T-helper 2 cell treated with Interferon-gamma antibody and Interleukin-4, amounts not matched to agents 100 ng/mL and 5 ng/mL, for 36 hours (primary cell): ENCODE measurements at regions not wholly inside any gene's neighbourhood (a gene's known extent, or its start where the extent isn't known, plus 50 kb on each side); places are given as distances from the start of the nearest gene placed in this dataset.

ENCODE experiments used
- intact Hi-C: fragments of 100-400 bp; cut with micrococcal nuclease; formaldehyde crosslinking; loops from one replicate; pipeline ENCODE4 v1.15.1; 2023

DNA sequence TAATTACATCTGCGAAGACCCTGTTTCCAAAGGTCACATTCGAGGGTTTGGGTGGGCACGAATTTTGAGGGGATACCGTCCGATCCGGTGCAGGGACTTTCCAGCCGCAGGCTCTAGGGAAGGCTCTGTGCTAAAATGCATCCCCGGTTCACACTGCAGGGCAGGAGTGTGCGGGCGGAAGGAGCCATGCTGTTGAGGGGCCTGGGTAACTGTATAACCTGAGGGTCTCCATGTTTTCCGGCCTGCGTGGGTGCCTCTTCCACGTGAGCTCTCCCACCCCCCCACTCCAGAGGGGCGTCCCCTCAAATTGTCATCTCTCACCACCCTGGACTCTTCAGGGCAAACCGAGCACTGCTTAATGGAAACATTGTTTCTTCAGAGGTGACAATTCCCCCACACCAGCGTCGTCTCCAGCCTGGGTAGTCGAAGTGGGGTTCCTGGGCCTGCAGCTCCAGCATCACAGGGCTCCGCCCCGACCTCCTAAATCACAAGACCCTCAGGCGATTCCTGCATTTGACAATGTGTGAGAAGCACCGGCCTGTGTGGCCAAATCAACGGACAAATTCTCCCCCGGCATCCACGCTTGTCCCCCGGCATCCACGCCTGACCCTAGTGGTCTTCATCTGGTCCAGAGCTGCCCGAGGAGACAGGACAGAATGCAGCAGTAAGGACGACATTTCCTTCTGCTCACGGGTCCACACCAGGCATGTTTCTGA lies 51.2 kb downstream of the FOXL3 start:
- intact Hi-C loops: no loop called here

DNA sequence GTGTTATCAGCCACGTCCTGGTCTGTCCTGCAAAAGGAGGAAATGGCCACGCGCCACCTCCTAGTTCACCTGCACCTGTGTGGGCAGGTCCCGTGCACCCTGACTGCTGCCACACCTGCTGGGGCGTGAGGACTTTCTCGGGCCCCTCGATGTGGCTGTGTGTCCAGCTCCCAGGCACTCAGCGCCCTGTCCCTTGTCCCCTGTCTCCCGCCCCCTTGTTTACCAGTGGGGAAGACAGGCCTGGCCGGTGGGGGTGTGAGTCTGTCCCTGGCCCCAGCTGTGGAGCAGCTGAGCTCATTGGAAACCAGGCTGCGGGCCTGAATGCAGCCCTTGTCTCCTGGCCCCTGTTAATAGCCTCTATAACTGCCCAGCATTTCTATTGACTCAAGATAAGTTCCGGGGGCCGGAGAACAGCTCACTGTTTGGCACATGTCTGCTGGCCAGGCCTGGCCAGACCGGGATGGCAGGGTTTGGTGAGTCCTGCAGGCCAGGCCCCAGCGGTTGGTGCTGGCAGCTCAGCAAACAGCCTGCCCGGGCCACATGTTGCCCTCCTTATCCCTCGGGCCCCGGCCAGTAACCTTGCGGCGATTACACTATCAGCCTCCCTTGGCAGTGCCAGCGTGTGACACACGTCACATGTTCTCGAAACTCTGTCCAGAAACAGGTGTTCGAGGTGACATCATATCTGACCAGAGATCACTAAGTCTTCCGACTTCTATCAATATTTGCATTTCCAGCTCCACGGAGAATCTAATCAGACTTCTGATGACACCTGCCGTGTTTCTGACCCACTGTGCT lies 52.1 kb downstream of the FOXL3 start:
- intact Hi-C loops: no loop called here

DNA sequence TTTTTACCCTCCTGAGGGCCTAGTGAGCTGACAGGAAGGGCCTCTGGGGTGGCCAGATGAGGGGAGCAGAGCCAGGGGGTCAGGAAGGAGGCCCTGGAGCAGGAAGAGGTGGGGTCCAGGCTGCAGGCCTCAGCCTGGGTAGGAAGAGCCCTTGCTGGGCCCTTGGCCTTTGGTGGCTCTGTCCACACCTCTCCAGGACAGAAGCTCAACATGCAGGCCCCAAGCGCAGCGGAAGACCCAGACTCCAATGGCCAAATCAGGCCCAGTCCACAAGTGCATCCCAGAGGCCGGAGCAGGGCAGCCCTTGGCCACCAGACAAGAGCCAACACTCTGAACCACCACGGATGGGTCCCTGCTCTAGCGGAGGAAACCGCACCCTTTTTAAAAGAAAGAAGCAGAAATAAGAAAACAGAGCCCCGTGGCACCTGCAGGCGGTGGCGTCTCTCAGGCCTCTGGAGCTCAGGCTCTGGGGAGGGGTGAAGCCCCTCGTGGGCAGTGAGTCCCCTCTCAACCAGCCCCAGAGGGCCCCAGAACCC lies 52.8 kb downstream of the FOXL3 start:
- intact Hi-C loops: no loop called here

DNA sequence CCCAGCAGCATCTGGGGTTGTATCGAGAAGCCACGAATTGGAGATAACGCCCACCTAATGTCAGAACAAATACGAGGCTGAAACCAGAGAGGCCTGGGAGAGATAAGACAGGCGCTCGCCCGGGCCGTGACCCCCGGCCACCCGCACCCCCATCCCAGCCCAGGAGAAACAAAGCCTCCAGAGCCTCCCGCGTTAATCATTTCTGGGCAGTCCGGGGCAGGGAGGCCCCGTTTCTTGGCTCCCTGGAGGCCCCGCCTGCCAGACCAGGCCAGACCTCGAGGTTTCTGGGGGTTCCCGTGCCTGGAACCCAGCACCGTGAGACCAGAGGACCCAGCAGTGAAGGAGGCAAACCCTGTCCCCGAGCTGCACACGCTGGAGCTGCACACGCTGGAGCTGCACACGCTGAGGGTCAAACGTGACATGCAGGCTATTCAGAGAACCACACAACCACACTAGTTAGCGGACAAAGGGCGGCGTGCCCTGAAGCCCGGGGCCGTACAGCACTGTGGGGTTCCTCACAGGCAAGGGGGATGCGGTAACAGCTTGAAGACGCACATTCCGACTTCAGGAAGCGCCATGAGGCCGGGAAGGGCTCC lies 53.4 kb downstream of the FOXL3 start:
- intact Hi-C loops: no loop called here

DNA sequence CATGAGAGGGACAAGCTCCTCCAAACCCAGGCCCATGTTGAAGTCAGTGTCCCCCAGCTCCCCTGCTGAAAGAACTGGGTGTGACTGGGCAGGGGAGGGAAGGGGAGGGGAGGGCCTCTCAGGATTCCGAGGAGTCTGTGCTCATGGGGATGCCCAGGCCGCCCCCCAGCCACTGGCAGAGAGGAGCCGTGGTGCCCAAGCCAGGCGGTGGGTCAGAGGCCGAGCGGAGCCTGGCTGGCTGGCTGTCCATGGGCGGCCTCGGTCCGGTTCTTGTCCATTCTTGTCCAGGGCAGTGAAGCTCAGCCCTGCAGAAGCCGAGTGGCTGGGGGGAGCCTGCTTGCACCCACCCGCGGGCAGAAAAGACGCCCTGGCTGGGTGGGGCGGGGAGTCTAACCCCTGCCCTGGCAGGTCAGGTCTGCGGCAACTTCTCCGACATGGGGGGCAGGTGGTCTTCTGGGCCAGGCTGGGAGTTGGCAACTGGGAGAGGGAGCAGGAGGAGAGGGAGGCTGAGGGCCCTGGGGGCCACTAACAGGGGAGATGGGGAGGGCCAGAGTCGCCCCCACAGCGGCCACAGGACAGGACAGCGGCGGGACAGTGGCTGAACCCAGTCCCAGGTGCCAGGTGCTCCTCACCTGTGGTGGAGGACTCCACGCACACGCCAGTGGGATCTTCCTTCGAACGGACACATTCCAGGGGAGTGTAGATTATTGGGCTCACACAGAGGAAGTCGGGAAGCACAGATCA lies 54.1 kb downstream of the FOXL3 start:
- intact Hi-C loops: no loop called here

DNA sequence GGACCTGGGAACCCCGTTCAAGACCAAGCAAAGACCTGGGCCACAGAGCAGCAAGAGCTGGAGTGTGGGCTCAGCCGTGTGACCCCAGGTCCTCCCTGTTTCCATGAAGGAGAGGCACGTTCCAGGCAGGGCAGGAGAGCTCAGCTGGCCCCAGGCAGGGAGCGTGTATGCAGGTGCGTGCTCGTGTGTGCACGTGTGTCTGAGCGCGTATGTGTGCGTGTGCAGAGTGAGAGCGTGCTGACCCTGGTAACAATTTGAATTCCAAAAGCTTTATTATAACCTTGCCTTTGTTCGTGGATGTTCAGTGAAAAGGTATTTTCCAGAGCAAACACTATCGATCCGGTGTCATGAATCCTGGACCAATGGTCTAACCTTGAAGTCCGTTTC lies 54.6 kb downstream of the FOXL3 start:
- intact Hi-C loops: no loop called here

DNA sequence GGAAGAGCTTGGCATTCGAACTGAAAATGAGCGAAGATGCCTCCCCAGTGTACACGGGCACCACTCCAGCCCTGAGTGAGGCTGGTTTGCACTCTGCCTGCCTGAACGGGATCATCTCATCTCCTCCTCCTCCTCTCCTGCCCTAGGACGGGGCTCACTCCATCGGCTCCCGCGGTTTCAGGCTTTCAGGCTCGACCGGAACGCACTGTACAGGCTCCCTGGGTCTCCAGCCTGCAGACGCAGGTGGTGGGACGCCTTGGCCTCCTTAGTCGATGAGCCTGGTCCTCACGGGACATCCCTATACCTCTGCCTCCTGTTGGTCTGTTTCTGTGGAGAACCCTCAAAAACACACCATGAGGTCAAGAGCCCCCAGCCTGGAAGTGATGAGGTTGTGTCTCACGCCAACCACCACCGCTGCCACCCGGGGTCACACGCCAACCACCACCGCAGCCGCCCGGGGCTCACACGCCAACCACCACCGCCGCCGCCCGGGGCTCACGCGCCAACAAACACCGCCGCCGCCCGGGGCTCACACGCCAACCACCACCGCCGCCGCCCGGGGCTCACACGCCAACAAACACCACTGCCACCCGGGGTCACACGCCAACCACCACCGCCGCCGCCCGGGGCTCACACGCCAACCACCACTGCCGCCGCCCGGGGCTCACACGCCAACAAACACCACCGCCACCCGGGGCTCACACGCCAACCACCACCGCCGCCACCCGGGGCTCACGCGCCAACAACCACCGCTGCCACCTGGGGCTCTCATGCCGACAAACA lies 56.3 kb downstream of the FOXL3 start:
- intact Hi-C loops: no loop called here

DNA sequence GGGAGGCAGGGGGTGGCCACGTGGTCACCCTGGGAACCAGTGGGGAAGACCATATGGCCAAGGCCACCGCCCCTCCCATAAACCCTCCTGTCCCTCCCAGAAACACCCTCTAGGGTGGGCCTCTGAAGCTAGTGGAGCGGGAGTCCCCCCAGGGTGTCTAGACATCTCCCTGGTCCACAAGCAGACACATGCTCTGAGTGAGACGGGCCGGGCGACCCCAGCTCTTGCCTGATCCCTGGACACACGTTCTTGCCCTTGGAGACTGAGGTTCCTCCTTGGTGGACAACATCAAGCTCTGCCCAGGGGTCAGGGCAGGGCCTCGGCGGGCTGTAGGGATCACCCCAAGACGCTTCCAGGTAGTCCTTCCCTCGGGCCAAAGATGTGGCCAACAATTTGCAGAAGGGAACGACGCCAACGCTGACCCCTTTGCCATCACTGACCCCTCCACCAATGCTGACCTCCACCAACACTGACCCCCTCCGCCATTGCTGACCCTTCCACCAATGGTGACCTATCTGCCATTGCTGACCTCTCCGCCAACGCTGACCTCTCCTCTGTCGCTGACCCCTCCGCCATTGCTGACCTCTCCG lies 57.1 kb downstream of the FOXL3 start:
- intact Hi-C loops: no loop called here

DNA sequence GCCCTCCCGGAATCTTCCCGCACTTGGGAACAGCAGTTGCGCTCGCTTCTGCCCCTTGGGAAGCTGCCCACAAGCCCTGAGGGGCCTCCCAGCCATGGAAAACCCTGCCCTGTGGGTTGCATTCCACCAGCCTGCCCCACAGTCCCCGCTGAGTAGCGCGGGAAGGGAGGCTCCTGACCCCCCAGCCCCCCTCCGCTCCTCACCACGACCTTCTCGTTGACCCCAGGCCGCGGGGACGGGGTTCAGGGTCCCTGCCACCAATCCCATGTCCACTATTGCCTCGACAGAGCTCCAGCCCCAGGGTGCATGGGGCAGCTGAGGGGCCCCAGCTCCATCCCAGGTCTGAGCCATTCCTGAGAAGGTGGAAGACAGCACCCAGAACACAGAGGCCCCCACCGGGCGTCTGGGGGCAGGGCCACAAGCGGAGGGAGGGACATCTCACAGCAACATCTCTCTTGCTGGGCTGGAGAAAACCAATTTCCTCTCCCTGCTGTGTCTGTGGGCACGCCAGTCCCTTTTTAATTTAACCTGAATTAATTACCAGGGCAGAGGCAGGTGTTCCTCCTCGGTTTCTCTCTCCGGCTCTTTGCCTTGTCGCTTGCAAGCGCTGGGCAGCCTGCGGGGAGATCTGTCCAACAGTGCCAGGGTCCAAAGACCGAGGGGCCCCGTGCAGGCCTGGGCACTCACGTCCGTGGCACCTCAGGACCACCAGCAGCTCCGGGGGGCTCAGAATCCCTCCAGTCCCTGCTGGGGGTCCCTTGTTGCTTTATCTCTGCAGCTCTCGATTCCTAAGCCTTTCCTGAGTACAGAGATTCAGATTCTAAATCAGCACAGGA lies 57.9 kb downstream of the FOXL3 start:
- intact Hi-C loops: no loop called here

DNA sequence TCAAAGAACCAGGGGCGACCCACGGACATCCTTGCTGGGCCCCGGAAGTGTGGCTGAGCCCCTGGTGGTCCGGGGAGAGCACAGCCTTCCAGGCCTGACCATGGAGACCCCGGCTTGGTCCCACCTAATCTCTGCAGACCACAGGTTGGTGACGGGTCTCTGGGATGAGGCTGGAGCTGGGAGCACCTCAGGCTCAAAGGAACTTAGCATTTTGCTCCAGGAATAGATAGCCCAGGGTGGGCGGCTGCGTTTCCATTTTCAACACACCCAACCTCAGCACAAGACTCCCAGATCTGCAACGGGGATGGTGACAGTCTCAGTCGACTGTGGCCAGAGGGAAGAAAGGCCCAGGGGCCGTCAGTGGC lies 58.5 kb downstream of the FOXL3 start:
- intact Hi-C loops: no loop called here

DNA sequence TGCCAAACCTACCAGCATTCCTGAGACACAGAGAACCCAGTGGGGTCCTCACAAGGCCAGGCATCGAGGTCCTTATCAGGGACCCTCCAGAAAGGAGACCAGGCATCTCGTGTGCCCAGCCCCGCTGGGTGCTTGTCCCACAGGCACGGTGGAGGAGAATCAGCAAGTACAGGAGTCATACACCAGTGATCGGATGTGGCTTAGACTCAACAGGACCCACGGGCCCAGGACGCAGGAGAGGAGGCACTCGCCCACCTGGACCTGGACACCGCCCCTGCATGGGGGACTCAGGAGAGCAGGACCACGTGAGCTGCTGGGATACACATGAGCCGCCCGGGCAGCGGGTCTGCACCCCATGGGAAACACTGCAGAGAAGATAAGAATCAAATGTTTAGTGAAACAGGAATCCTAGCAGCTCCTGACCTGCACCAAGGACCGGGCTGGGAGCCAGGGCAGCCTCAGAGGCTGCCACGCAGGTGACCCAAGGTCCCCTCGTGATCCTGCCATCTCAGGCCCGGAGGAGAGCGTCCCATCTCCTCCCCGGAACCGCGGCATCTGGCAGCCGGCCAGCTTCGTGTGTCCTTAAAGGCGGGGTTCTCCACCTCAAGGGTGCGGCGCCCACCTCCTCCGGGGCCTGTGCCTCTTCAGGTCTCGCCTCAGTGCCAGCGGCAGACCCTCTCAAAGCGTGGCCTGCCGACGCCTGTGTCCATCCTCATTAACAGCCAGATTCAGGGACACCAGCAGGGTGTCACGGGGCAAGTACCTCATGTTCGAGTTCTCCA lies 59.2 kb downstream of the FOXL3 start:
- intact Hi-C loops: no loop called here

DNA sequence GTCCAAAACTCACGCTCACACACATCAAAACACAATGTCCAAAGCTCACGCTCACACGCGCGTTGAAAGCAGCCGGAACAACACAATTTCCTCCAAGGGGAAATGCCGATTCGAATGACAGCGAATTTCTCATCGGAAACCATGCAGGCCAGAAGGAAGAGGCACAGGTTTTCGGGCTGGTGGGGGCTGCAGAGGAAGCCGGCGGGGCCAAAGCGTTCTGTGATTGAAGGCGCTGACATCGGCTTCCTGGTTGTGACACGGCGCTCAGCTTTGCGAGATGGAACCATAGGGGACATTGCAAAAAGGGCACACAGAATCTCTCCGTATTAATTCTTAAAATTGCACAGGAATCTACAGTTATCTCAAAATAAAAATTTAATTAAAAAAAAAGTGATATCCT lies 61.3 kb downstream of the FOXL3 start:
- intact Hi-C loops: no loop called here

DNA sequence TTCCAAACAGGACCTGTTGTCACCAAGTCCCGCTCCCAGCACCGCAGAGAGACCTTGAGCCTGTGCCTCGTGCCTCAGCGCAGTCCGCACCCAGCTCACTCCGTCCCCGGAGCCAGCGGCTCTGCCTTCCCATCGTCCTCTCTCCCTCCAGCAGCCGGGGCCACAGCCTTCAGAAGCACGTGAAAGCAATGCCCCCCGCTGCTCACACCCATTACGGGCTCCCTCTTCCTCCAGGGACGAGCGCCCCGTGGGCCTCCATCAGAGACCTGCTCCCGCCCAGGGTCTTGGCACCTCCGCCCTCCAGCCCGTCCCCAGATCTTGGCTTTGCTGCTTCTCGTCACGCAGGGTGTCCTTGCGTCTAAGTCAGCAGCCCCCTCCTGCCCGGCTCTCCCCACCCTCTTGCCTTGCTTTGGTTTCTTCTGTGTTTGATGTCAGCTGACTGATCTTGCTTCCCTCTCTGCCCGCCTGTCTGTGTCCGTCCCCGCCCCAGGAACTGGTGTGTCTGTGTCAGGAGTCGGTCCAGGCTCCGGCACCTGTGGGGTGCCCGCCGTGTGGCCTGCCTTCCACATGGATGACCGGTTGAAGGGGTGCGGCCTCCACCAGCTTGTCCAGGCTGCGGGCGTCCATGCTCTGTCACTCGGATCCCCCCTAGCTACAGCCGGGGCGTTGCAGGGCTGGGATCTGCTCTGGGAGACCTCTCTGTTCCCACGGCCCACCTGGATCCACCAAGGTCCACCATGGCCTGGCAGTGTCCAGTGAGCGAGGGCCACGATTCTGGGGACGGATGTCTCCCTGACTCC lies 61.9 kb downstream of the FOXL3 start:
- intact Hi-C loops: no loop called here

DNA sequence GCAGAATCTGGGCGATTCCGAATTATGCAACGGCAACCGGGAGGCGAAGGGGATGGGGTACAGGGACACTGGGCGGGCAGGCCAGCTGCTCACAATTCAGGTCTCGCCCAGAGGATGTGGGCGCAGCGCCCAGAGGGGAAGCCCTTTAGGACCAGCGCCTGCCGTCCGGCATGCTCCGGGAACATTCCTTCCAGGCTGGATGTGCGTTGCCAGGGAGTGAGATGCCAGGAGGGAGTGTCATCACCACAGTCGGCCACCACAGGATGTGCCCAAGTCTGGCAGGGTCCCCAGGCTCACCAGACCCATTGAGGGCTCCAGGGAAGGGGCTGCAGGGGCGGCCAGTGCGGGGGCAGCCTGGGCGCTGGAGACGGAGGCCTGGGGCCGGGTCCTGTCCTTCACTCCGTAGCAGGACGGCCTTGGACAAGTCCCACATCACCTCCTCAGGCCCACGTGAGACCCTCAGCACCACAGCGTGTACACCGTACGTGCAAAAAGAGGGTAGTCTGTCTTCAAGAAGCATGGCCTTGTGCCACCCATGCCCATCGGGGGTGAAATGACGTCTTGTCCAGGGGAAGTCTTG lies 63.9 kb downstream of the FOXL3 start:
- intact Hi-C loops: no loop called here

DNA sequence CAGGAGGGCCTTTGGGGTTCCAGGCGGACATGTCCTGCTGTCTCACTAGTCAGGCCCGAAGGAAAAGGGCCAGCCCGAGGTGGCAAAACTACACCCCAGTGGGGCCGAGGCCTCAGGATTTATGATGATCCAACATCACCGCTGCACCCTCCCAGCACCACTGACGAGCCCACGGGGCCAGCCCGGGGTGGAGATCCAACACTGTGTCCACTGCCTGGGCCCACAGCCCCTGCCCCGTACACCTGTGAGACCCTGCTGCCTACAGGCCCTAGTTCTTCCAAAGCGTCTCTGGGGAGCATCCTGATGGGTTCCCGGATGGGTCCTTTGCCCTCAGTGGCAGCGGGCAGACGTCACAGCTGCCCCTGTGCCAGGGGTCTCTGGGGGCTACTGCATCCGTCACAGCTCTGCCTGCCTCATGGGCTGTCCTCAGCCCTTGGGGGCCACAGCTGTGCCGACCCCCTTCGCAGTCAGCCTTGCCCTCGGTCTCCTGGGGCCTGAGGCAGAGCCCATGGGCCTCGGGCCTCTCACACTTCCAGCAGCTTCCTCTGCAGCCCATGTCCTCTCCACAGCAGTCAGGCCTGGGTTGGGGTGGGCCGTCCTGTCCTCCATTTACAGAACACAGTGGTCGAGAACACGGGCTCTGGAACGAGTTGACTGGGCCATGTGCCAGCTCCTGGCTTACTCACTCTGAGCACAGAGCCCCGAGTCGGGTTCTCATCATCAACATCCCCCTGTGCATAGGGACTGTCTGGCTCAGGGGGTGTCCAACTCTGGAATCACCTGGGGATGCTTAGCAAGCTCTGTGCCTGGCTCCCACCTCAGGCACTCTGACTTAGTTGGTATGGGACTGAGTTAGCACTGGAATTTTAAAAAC lies 64.9 kb downstream of the FOXL3 start:
- intact Hi-C loops: no loop called here

DNA sequence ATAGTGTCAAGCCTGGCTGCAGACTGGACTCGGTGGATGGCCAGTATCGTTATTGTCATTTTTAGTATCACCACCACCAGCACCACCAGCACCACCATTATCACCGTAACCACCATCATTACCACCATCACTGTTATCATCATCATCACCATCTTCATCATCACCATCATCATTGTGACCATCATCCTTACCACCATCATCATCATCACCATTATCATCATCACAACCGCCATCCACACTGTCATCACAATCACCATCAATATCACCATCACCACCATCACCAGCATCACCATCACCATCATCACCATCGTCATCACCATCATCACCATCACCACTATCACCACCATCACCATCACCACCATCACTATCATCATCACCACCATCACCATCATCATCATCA lies 65.6 kb downstream of the FOXL3 start:
- intact Hi-C loops: no loop called here

DNA sequence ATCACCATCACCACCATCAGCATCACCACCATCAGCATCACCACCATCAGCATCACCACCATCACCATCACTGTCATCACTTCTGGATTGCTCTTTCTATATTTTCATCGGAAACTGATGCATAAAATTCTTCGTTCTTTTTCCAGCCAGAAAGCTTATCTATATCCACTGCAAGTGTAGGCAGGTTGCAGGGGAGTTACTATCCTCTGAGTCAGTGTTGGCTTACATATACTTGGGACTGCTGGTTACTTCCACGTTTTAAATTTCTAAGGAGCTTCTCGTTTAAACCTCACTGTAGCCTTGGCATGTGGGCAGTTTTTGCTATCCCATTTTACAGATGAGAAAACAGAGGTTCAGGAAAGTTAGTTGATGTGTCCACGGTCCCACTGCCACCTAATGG lies 66.1 kb downstream of the FOXL3 start:
- intact Hi-C loops: no loop called here
